ENCODE measurements at regions not wholly inside any gene's neighbourhood (a gene's known extent, or its start where the extent isn't known, plus 50 kb on each side); places are given as distances from the start of the nearest gene placed in this dataset.

GRCh38 chr3:168476360-168476980, 380.7 kb upstream of the GOLIM4 start:
- Histone ChIP-seq H3K4me3 (ENCODE audit: low read length) (peak overlapping the region; percentile 39), H3K27me3 (ENCODE audit: insufficient read depth, low read length) (no peaks in the 10 kb centered on the region), H2AFZ (ENCODE audit: low read depth, low read length) (peak overlapping the region; percentile 92), H3K36me3 (ENCODE audit: insufficient read depth, low read length) (no peaks in the 10 kb centered on the region), H3K4me1 (ENCODE audit: insufficient read depth, low read length) (peaks cover 53% of the 10 kb centered on the region), H3K9me3 (ENCODE audit: low read length) (no peaks in the 10 kb centered on the region)

- H3K4me1 ChIP-seq (ENCODE audit: insufficient read depth, low read length): peaks cover 56% of the 10 kb centered on the region
These were observed 380.0 kb upstream of the GOLIM4 start for GRCh38 chr3:168475704-168476103.

GRCh38 chr3:168473334-168473890, 377.7 kb upstream of the GOLIM4 start:
- Histone ChIP-seq H3K4me1 (ENCODE audit: insufficient read depth, low read length) (peaks cover 73% of the 10 kb centered on the region), H3K36me3 (ENCODE audit: insufficient read depth, low read length) (no peaks in the 10 kb centered on the region), H2AFZ (ENCODE audit: low read depth, low read length) (no peak overlapping the region), H3K27me3 (ENCODE audit: insufficient read depth, low read length) (no peaks in the 10 kb centered on the region), H3K9me3 (ENCODE audit: low read length) (no peaks in the 10 kb centered on the region), H3K4me3 (ENCODE audit: low read length) (no peak overlapping the region)

More at GRCh38 chr3:168475704-168476103, 380.0 kb upstream of the GOLIM4 start:
- Histone ChIP-seq H2AFZ (ENCODE audit: low read depth, low read length) (peak overlapping the region; percentile 92), H3K27me3 (ENCODE audit: insufficient read depth, low read length) (no peaks in the 10 kb centered on the region), H3K4me3 (ENCODE audit: low read length) (no peak overlapping the region), H3K9me3 (ENCODE audit: low read length) (no peaks in the 10 kb centered on the region), H3K36me3 (ENCODE audit: insufficient read depth, low read length) (no peaks in the 10 kb centered on the region)

- Histone ChIP-seq H3K4me3 (ENCODE audit: low read length) (no peak overlapping the region), H3K9me3 (ENCODE audit: low read length) (no peaks in the 10 kb centered on the region), H2AFZ (ENCODE audit: low read depth, low read length) (no peak overlapping the region), H3K27me3 (ENCODE audit: insufficient read depth, low read length) (no peaks in the 10 kb centered on the region), H3K36me3 (ENCODE audit: insufficient read depth, low read length) (no peaks in the 10 kb centered on the region), H3K4me1 (ENCODE audit: insufficient read depth, low read length) (peaks cover 73% of the 10 kb centered on the region)
These were observed 377.1 kb upstream of the GOLIM4 start for GRCh38 chr3:168472783-168473182.

- H2AFZ ChIP-seq (ENCODE audit: low read depth, low read length): no peak overlapping the region
- peaks cover 52% of the 10 kb centered on the region for H3K4me1 ChIP-seq (ENCODE audit: insufficient read depth, low read length)
- no peaks in the 10 kb centered on the region for H3K36me3 ChIP-seq (ENCODE audit: insufficient read depth, low read length)
- H3K4me3 ChIP-seq (ENCODE audit: low read length): no peak overlapping the region
- H3K27me3 ChIP-seq (ENCODE audit: insufficient read depth, low read length): no peaks in the 10 kb centered on the region
- H3K9me3 ChIP-seq (ENCODE audit: low read length): no peaks in the 10 kb centered on the region
These were observed 374.7 kb upstream of the GOLIM4 start for GRCh38 chr3:168470380-168470779.

GRCh38 chr3:168469436-168469835, 373.7 kb upstream of the GOLIM4 start:
- Histone ChIP-seq H3K9me3 (ENCODE audit: low read length) (no peaks in the 10 kb centered on the region), H3K4me3 (ENCODE audit: low read length) (no peak overlapping the region), H3K27me3 (ENCODE audit: insufficient read depth, low read length) (no peaks in the 10 kb centered on the region), H3K4me1 (ENCODE audit: insufficient read depth, low read length) (peaks cover 45% of the 10 kb centered on the region), H3K36me3 (ENCODE audit: insufficient read depth, low read length) (no peaks in the 10 kb centered on the region), H2AFZ (ENCODE audit: low read depth, low read length) (no peak overlapping the region)

- peaks cover 24% of the 10 kb centered on the region for H3K4me1 ChIP-seq (ENCODE audit: insufficient read depth, low read length)
- no peak overlapping the region for H3K4me3 ChIP-seq (ENCODE audit: low read length)
- peaks cover 2% of the 10 kb centered on the region for H3K9me3 ChIP-seq (ENCODE audit: low read length)
- H3K27me3 ChIP-seq (ENCODE audit: insufficient read depth, low read length): no peaks in the 10 kb centered on the region
- no peak overlapping the region for H2AFZ ChIP-seq (ENCODE audit: low read depth, low read length)
- H3K36me3 ChIP-seq (ENCODE audit: insufficient read depth, low read length): no peaks in the 10 kb centered on the region
These were observed 371.5 kb upstream of the GOLIM4 start for GRCh38 chr3:168467115-168467714.

- H3K4me1 ChIP-seq (ENCODE audit: insufficient read depth, low read length): peaks cover 4% of the 10 kb centered on the region
- H3K36me3 ChIP-seq (ENCODE audit: insufficient read depth, low read length): no peaks in the 10 kb centered on the region
- H2AFZ ChIP-seq (ENCODE audit: low read depth, low read length): no peak overlapping the region
- H3K9me3 ChIP-seq (ENCODE audit: low read length): peaks cover 2% of the 10 kb centered on the region
- H3K4me3 ChIP-seq (ENCODE audit: low read length): no peak overlapping the region
- H3K27me3 ChIP-seq (ENCODE audit: insufficient read depth, low read length): no peaks in the 10 kb centered on the region
These were observed 366.1 kb upstream of the GOLIM4 start for GRCh38 chr3:168461793-168462192.

- no peaks in the 10 kb centered on the region for H3K36me3 ChIP-seq (ENCODE audit: insufficient read depth, low read length)
These were observed 363.6 kb upstream of the GOLIM4 start for GRCh38 chr3:168459226-168459784.

GRCh38 chr3:168457954-168458539, 362.3 kb upstream of the GOLIM4 start:
- H3K27me3 ChIP-seq (ENCODE audit: insufficient read depth, low read length): no peaks in the 10 kb centered on the region
- H3K36me3 ChIP-seq (ENCODE audit: insufficient read depth, low read length): no peaks in the 10 kb centered on the region
- peaks cover 2% of the 10 kb centered on the region for H3K9me3 ChIP-seq (ENCODE audit: low read length)
- peaks cover 4% of the 10 kb centered on the region for H3K4me1 ChIP-seq (ENCODE audit: insufficient read depth, low read length)
- H3K4me3 ChIP-seq (ENCODE audit: low read length): no peak overlapping the region
- H2AFZ ChIP-seq (ENCODE audit: low read depth, low read length): no peak overlapping the region

More at GRCh38 chr3:168459226-168459784, 363.6 kb upstream of the GOLIM4 start:
- Histone ChIP-seq H3K4me1 (ENCODE audit: insufficient read depth, low read length) (peaks cover 4% of the 10 kb centered on the region), H3K27me3 (ENCODE audit: insufficient read depth, low read length) (no peaks in the 10 kb centered on the region), H3K4me3 (ENCODE audit: low read length) (no peak overlapping the region), H2AFZ (ENCODE audit: low read depth, low read length) (no peak overlapping the region), H3K9me3 (ENCODE audit: low read length) (peaks cover 2% of the 10 kb centered on the region)

- Histone ChIP-seq H3K4me1 (ENCODE audit: insufficient read depth, low read length) (peaks cover 4% of the 10 kb centered on the region), H3K27me3 (ENCODE audit: insufficient read depth, low read length) (no peaks in the 10 kb centered on the region), H2AFZ (ENCODE audit: low read depth, low read length) (no peak overlapping the region), H3K9me3 (ENCODE audit: low read length) (no peaks in the 10 kb centered on the region), H3K36me3 (ENCODE audit: insufficient read depth, low read length) (no peaks in the 10 kb centered on the region), H3K4me3 (ENCODE audit: low read length) (no peak overlapping the region)
These were observed 360.1 kb upstream of the GOLIM4 start for GRCh38 chr3:168455814-168456213.

- H3K4me3 ChIP-seq (ENCODE audit: low read length): no peak overlapping the region
- no peaks in the 10 kb centered on the region for H3K4me1 ChIP-seq (ENCODE audit: insufficient read depth, low read length)
- no peaks in the 10 kb centered on the region for H3K27me3 ChIP-seq (ENCODE audit: insufficient read depth, low read length)
- no peak overlapping the region for H2AFZ ChIP-seq (ENCODE audit: low read depth, low read length)
- H3K36me3 ChIP-seq (ENCODE audit: insufficient read depth, low read length): no peaks in the 10 kb centered on the region
- no peaks in the 10 kb centered on the region for H3K9me3 ChIP-seq (ENCODE audit: low read length)
These were observed 357.9 kb upstream of the GOLIM4 start for GRCh38 chr3:168453623-168454022.

GRCh38 chr3:168443965-168444364, 348.2 kb upstream of the GOLIM4 start:
- Histone ChIP-seq H3K4me3 (ENCODE audit: low read length) (no peak overlapping the region), H2AFZ (ENCODE audit: low read depth, low read length) (no peak overlapping the region), H3K36me3 (ENCODE audit: insufficient read depth, low read length) (no peaks in the 10 kb centered on the region), H3K4me1 (ENCODE audit: insufficient read depth, low read length) (no peaks in the 10 kb centered on the region), H3K9me3 (ENCODE audit: low read length) (no peaks in the 10 kb centered on the region), H3K27me3 (ENCODE audit: insufficient read depth, low read length) (no peaks in the 10 kb centered on the region)
